ENCODE measurements at regions not wholly inside any gene's neighbourhood (a gene's known extent, or its start where the extent isn't known, plus 50 kb on each side); places are given as distances from the start of the nearest gene placed in this dataset.

DNA sequence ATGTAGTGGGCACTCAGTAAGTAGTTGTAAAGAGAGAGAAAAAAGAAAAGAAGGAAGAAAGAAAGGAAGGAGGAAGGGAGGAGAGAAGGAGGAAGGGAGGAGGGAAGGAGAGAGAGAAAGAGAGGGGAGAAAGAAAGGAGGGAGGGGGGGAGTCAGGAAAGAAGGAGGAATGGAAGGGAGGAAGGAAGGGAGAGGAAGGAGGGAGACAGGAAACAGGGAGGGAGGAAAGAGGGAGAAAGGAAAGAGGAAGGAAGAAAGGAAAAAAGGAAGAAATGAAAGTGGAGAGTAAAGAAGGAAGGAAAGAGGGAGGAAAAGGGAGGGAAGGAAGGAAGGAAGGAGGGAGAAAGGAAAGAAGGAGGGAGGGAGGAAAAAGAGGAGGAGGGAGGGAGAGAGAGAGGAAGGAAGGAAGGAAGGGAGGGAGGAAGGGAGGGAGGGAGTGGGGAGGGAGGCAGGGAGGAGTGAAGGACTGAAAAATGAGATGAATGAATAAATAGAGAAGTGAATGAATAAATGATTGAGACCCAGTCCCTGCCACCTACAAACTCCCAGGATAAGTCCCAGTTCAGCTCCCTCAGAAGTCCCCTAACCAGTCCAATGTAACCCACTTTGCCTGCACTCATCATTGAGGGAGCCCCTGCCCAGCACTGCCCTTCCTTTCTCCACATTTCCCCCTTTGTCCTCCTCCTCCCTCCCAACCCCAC is 739.0 kb upstream of the TBX3 start:
- no peak overlapping the region for H3K4me3 ChIP-seq
- no peaks in the 10 kb centered on the region for H3K9me3 ChIP-seq
- no peak for DNase-seq
- no peaks in the 10 kb centered on the region for H3K4me1 ChIP-seq
- H3K27me3 ChIP-seq: no peaks in the 10 kb centered on the region
- H3K27ac ChIP-seq: no peak overlapping the region
- TF ChIP-seq, protein P1, sequence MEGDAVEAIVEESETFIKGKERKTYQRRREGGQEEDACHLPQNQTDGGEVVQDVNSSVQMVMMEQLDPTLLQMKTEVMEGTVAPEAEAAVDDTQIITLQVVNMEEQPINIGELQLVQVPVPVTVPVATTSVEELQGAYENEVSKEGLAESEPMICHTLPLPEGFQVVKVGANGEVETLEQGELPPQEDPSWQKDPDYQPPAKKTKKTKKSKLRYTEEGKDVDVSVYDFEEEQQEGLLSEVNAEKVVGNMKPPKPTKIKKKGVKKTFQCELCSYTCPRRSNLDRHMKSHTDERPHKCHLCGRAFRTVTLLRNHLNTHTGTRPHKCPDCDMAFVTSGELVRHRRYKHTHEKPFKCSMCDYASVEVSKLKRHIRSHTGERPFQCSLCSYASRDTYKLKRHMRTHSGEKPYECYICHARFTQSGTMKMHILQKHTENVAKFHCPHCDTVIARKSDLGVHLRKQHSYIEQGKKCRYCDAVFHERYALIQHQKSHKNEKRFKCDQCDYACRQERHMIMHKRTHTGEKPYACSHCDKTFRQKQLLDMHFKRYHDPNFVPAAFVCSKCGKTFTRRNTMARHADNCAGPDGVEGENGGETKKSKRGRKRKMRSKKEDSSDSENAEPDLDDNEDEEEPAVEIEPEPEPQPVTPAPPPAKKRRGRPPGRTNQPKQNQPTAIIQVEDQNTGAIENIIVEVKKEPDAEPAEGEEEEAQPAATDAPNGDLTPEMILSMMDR (IDR thresholded peaks at IDR 0.05): no peak
- no peak for TF ChIP-seq POLR2A (IDR thresholded peaks at IDR 0.05)
- no peaks in the 10 kb centered on the region for H3K36me3 ChIP-seq

DNA sequence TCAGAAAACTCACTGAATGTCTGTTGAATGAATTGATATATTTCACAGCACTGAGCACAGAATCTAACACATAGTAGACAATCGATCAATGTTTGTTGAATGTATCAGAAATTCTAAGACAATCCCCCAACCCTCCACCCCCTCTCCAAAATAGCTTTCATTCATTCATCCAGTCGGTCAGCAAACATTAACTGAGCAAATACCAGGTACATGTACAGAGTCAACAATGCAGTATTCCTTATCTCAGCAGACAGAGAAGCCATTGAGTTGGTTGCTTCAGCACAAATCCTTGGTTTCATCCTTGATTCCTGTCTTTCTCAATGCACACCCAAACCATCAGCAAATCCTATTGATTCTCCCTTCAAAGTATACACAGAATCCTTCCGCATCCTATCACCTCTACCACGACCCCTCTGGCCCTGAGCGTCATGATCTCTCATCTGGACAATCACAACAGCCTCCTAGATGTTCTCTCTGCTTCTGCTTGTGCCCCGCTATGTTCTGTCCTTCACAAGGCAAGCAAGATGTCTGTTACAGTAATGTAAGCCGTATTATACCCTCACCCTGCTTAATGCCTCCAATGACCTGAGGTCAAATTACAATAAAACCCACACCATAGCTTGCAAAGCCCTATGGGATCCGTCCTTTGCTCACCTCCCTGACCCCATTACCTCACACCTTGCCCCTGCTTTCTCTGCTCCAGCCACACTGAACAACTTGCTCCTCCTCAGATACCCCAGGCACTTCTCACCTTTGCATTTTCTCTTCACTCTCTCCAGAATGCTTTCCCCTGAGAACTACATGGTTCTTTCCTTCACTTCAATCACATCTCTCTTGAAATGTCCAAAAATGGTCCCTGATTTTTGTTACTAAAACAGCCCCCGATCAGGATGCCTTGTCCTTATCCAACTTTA is 738.1 kb upstream of the TBX3 start:
- H3K4me3 ChIP-seq: no peak overlapping the region
- H3K9me3 ChIP-seq: no peaks in the 10 kb centered on the region
- TF ChIP-seq, protein P1 (IDR thresholded peaks at IDR 0.05): no peak
- TF ChIP-seq POLR2A (IDR thresholded peaks at IDR 0.05): no peak
- H3K4me1 ChIP-seq: no peaks in the 10 kb centered on the region
- no peak for DNase-seq
- no peak overlapping the region for H3K27ac ChIP-seq
- H3K27me3 ChIP-seq: no peaks in the 10 kb centered on the region
- H3K36me3 ChIP-seq: no peaks in the 10 kb centered on the region

DNA sequence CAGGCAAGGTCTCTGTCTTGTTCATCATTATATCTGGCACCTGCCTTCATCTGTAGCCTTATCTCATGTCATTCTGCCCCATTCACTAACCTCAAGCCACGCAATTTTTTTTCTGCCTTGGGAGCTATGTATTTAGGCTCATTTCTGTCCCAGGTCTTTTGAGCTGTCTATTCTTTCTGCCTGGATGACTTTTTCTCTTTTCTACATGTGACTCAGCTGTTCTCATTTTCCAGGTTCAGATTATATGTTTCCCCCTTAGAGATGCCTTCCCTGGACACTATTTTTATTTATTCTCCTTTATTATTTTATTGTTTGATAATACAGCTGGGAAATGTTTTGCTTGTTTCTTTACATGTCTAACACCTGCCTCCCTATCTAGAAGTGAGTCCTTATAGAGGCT is 737.4 kb upstream of the TBX3 start:
- H3K27ac ChIP-seq: no peak overlapping the region
- H3K4me1 ChIP-seq: no peaks in the 10 kb centered on the region
- H3K27me3 ChIP-seq: no peaks in the 10 kb centered on the region
- no peaks in the 10 kb centered on the region for H3K36me3 ChIP-seq
- no peak overlapping the region for H3K4me3 ChIP-seq
- H3K9me3 ChIP-seq: no peaks in the 10 kb centered on the region
- no peak for TF ChIP-seq POLR2A (IDR thresholded peaks at IDR 0.05)
- TF ChIP-seq, protein P1 (IDR thresholded peaks at IDR 0.05): no peak
- no peak for DNase-seq

DNA sequence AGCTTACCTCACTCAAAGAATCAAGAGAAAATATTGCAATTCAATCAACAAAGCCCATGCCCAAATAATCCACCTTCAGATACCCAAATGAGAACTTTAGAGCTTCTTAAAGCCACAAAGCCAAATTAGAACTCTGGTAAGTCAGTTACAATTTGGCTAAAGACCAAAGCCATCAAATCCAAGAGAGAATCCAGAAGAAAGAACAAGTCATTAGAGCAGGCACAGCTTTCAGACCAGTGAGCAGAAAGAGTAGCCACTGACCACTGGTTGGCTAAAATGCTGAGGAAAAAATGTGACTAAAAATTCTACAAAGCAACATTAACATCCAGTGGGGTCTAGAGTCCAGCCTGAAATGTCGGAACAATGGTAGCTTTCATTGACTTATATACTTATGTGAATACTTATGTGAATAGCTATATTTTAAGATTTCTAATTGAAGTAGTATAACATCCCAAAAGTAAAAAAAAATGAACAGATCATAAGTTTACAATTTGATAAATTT is 735.2 kb upstream of the TBX3 start:
- H3K36me3 ChIP-seq: no peaks in the 10 kb centered on the region
- no peaks in the 10 kb centered on the region for H3K9me3 ChIP-seq
- no peak overlapping the region for H3K27ac ChIP-seq
- no peaks in the 10 kb centered on the region for H3K27me3 ChIP-seq
- TF ChIP-seq, protein P1 (IDR thresholded peaks at IDR 0.05): no peak
- no peak for TF ChIP-seq POLR2A (IDR thresholded peaks at IDR 0.05)
- DNase-seq: no peak
- no peak overlapping the region for H3K4me3 ChIP-seq
- H3K4me1 ChIP-seq: no peaks in the 10 kb centered on the region

DNA sequence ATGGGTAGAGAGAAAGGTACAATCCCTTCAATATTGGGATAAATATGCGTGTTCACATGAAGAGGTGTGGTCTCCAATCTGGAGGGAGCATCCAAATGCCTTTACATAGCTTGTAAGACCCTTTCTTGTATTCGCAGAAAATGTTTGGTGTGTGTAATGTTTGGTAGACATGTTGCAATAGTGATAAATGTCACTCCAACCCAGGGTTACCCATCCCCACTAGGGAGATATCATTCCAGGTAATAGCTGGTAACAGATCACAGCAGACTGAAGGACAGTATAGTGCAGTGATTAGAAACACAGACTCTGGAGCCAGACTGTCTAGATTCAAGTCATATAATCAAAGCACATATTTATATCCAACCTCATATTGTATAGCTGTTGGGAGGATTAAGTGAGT is 733.6 kb upstream of the TBX3 start:
- no peak for TF ChIP-seq POLR2A (IDR thresholded peaks at IDR 0.05)
- TF ChIP-seq, protein P1 (IDR thresholded peaks at IDR 0.05): no peak
- Histone ChIP-seq H3K4me1 (no peaks in the 10 kb centered on the region), H3K36me3 (no peaks in the 10 kb centered on the region), H3K4me3 (no peak overlapping the region), H3K27ac (no peak overlapping the region), H3K9me3 (no peaks in the 10 kb centered on the region), H3K27me3 (no peaks in the 10 kb centered on the region)
- DNase-seq: no peak

Data from Peyer's patch (tissue), 4 donors.